ENCODE measurements at regions not wholly inside any gene's neighbourhood (a gene's known extent, or its start where the extent isn't known, plus 50 kb on each side); places are given as distances from the start of the nearest gene placed in this dataset.

- WGBS (ENCODE audit: insufficient coverage): no CpG with 5 or more reads among the region's 2 CpGs
- ChIA-PET POLR2A (no interaction called here), CTCF (no interaction called here)
Observed at GRCh38 chr11:106353031-106353430, 275.6 kb downstream of the AASDHPPT start.

GRCh38 chr11:106369224-106369623 lies 291.8 kb downstream of the AASDHPPT start:
- WGBS (ENCODE audit: insufficient coverage): no CpG with 5 or more reads among the region's 2 CpGs
- H3K9me3 ChIP-seq (ENCODE audit: control extremely low read depth in 1 of 5, control insufficient read depth in 4 of 5, insufficient read depth in 2 of 5, low read depth in 1 of 5, low read length in 4 of 5): no peaks in the 10 kb centered on the region
- H3K4me3 ChIP-seq (ENCODE audit: control insufficient read depth in 1 of 7, extremely low read depth in 1 of 7, insufficient read depth in 4 of 7, low read depth in 2 of 7, low read length in 6 of 7): no peak overlapping the region
- ChIA-PET CTCF (no interaction called here), POLR2A (no interaction called here)
- H3K27me3 ChIP-seq (replicated peaks in 2 of 5; ENCODE audit: control insufficient read depth in 4 of 5, insufficient read depth in 5 of 5, low read length in 4 of 5): no peaks in the 10 kb centered on the region
- DNase-seq: no peak
- H3K27ac ChIP-seq (ENCODE audit: insufficient read depth in 1 of 2, low read depth in 1 of 2, low read length in 2 of 2, poor library complexity in 1 of 2, severe bottlenecking in 2 of 2): no peak overlapping the region
- H3K36me3 ChIP-seq (ENCODE audit: control insufficient read depth in 4 of 4, insufficient read depth in 4 of 4, low read length in 3 of 4): no peaks in the 10 kb centered on the region
- no peaks in the 10 kb centered on the region for H3K4me1 ChIP-seq (ENCODE audit: control extremely low read depth in 1 of 4, control insufficient read depth in 4 of 4, insufficient read depth in 4 of 4, low read length in 3 of 4)

More at GRCh38 chr11:106353031-106353430, 275.6 kb downstream of the AASDHPPT start:
- H3K4me3 ChIP-seq (ENCODE audit: control insufficient read depth in 1 of 7, extremely low read depth in 1 of 7, insufficient read depth in 4 of 7, low read depth in 2 of 7, low read length in 6 of 7): no peak overlapping the region
- H3K9me3 ChIP-seq (ENCODE audit: control extremely low read depth in 1 of 5, control insufficient read depth in 4 of 5, insufficient read depth in 2 of 5, low read depth in 1 of 5, low read length in 4 of 5): no peaks in the 10 kb centered on the region
- no peaks in the 10 kb centered on the region for H3K27me3 ChIP-seq (replicated peaks in 2 of 5; ENCODE audit: control insufficient read depth in 4 of 5, insufficient read depth in 5 of 5, low read length in 4 of 5)
- H3K36me3 ChIP-seq (ENCODE audit: control insufficient read depth in 4 of 4, insufficient read depth in 4 of 4, low read length in 3 of 4): no peaks in the 10 kb centered on the region
- DNase-seq: no peak
- no peak overlapping the region for H3K27ac ChIP-seq (ENCODE audit: insufficient read depth in 1 of 2, low read depth in 1 of 2, low read length in 2 of 2, poor library complexity in 1 of 2, severe bottlenecking in 2 of 2)
- no peaks in the 10 kb centered on the region for H3K4me1 ChIP-seq (ENCODE audit: control extremely low read depth in 1 of 4, control insufficient read depth in 4 of 4, insufficient read depth in 4 of 4, low read length in 3 of 4)

GRCh38 chr11:106378513-106379179 lies 301.2 kb downstream of the AASDHPPT start:
- ChIA-PET POLR2A (no interaction called here), CTCF (no interaction called here)
- Histone ChIP-seq H3K9me3 (ENCODE audit: control extremely low read depth in 1 of 5, control insufficient read depth in 4 of 5, insufficient read depth in 2 of 5, low read depth in 1 of 5, low read length in 4 of 5) (no peaks in the 10 kb centered on the region), H3K4me3 (ENCODE audit: control insufficient read depth in 1 of 7, extremely low read depth in 1 of 7, insufficient read depth in 4 of 7, low read depth in 2 of 7, low read length in 6 of 7) (no peak overlapping the region), H3K36me3 (ENCODE audit: control insufficient read depth in 4 of 4, insufficient read depth in 4 of 4, low read length in 3 of 4) (no peaks in the 10 kb centered on the region), H3K4me1 (ENCODE audit: control extremely low read depth in 1 of 4, control insufficient read depth in 4 of 4, insufficient read depth in 4 of 4, low read length in 3 of 4) (no peaks in the 10 kb centered on the region), H3K27me3 (replicated peaks in 2 of 5; ENCODE audit: control insufficient read depth in 4 of 5, insufficient read depth in 5 of 5, low read length in 4 of 5) (no peaks in the 10 kb centered on the region), H3K27ac (ENCODE audit: insufficient read depth in 1 of 2, low read depth in 1 of 2, low read length in 2 of 2, poor library complexity in 1 of 2, severe bottlenecking in 2 of 2) (no peak overlapping the region)
- WGBS (ENCODE audit: insufficient coverage): 96% methylated on average over 3 of the region's 3 CpGs
- no peak for DNase-seq

- no peak overlapping the region for H3K4me3 ChIP-seq (ENCODE audit: control insufficient read depth in 1 of 7, extremely low read depth in 1 of 7, insufficient read depth in 4 of 7, low read depth in 2 of 7, low read length in 6 of 7)
- ChIA-PET POLR2A (no interaction called here), CTCF (no interaction called here)
- H3K27ac ChIP-seq (ENCODE audit: insufficient read depth in 1 of 2, low read depth in 1 of 2, low read length in 2 of 2, poor library complexity in 1 of 2, severe bottlenecking in 2 of 2): no peak overlapping the region
- no peaks in the 10 kb centered on the region for H3K4me1 ChIP-seq (ENCODE audit: control extremely low read depth in 1 of 4, control insufficient read depth in 4 of 4, insufficient read depth in 4 of 4, low read length in 3 of 4)
- H3K36me3 ChIP-seq (ENCODE audit: control insufficient read depth in 4 of 4, insufficient read depth in 4 of 4, low read length in 3 of 4): no peaks in the 10 kb centered on the region
- 70% methylated on average over 1 of the region's 2 CpGs for WGBS (ENCODE audit: insufficient coverage)
- no peak for DNase-seq
- no peaks in the 10 kb centered on the region for H3K27me3 ChIP-seq (replicated peaks in 2 of 5; ENCODE audit: control insufficient read depth in 4 of 5, insufficient read depth in 5 of 5, low read length in 4 of 5)
- no peaks in the 10 kb centered on the region for H3K9me3 ChIP-seq (ENCODE audit: control extremely low read depth in 1 of 5, control insufficient read depth in 4 of 5, insufficient read depth in 2 of 5, low read depth in 1 of 5, low read length in 4 of 5)
Observed at GRCh38 chr11:106379265-106379664, 301.8 kb downstream of the AASDHPPT start.

DNA sequence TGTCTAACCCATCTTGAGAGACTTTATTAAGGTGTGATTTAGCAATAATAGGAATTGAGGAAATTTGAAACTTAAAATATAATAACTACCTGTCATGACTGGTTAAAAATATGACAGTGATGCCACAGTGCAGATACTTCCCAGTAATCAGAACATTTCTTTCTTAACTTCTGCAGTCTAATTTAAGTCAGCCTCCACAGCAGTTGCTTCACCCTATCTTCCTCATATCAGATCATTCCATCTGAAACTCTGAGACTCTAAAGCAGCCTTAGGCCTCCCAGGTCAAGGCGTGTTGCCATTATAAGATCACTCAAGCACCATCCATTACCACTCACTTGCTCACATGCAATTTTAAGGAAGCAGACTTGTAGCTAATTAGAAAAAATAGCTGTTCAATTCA lies 302.2 kb downstream of the AASDHPPT start:
- ChIA-PET POLR2A (no interaction called here), CTCF (no interaction called here)
- WGBS (ENCODE audit: insufficient coverage): no CpG with 5 or more reads among the region's 1 CpG
- no peak overlapping the region for H3K4me3 ChIP-seq (ENCODE audit: control insufficient read depth in 1 of 7, extremely low read depth in 1 of 7, insufficient read depth in 4 of 7, low read depth in 2 of 7, low read length in 6 of 7)
- H3K36me3 ChIP-seq (ENCODE audit: control insufficient read depth in 4 of 4, insufficient read depth in 4 of 4, low read length in 3 of 4): no peaks in the 10 kb centered on the region
- DNase-seq: no peak
- no peak overlapping the region for H3K27ac ChIP-seq (ENCODE audit: insufficient read depth in 1 of 2, low read depth in 1 of 2, low read length in 2 of 2, poor library complexity in 1 of 2, severe bottlenecking in 2 of 2)
- no peaks in the 10 kb centered on the region for H3K4me1 ChIP-seq (ENCODE audit: control extremely low read depth in 1 of 4, control insufficient read depth in 4 of 4, insufficient read depth in 4 of 4, low read length in 3 of 4)
- H3K27me3 ChIP-seq (replicated peaks in 2 of 5; ENCODE audit: control insufficient read depth in 4 of 5, insufficient read depth in 5 of 5, low read length in 4 of 5): no peaks in the 10 kb centered on the region
- no peaks in the 10 kb centered on the region for H3K9me3 ChIP-seq (ENCODE audit: control extremely low read depth in 1 of 5, control insufficient read depth in 4 of 5, insufficient read depth in 2 of 5, low read depth in 1 of 5, low read length in 4 of 5)

DNA sequence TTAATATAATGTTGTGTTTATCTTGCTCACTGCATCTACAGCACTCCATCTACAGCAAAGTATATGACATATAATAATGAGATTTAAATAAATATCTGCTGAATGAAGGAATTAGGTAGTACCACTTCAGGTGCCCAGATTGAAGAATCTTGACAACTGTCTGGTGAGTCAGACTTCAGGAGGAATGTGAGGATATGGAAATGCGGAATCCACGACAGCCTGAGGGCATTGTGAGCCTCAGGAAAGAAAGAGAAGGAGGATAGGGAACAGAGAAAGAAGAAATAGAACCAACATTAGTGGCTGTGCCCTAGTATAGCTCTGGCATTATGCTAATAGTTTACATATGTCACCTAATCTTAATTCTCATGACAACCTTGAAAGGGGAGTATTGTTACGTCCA lies 304.4 kb downstream of the AASDHPPT start:
- Histone ChIP-seq H3K27ac (ENCODE audit: insufficient read depth in 1 of 2, low read depth in 1 of 2, low read length in 2 of 2, poor library complexity in 1 of 2, severe bottlenecking in 2 of 2) (no peak overlapping the region), H3K9me3 (ENCODE audit: control extremely low read depth in 1 of 5, control insufficient read depth in 4 of 5, insufficient read depth in 2 of 5, low read depth in 1 of 5, low read length in 4 of 5) (no peaks in the 10 kb centered on the region), H3K4me1 (ENCODE audit: control extremely low read depth in 1 of 4, control insufficient read depth in 4 of 4, insufficient read depth in 4 of 4, low read length in 3 of 4) (no peaks in the 10 kb centered on the region), H3K27me3 (replicated peaks in 2 of 5; ENCODE audit: control insufficient read depth in 4 of 5, insufficient read depth in 5 of 5, low read length in 4 of 5) (no peaks in the 10 kb centered on the region), H3K4me3 (ENCODE audit: control insufficient read depth in 1 of 7, extremely low read depth in 1 of 7, insufficient read depth in 4 of 7, low read depth in 2 of 7, low read length in 6 of 7) (no peak overlapping the region), H3K36me3 (ENCODE audit: control insufficient read depth in 4 of 4, insufficient read depth in 4 of 4, low read length in 3 of 4) (no peaks in the 10 kb centered on the region)
- no peak for DNase-seq
- 77% methylated on average over 2 of the region's 3 CpGs for WGBS (ENCODE audit: insufficient coverage)
- ChIA-PET CTCF (no interaction called here), POLR2A (no interaction called here)

DNA sequence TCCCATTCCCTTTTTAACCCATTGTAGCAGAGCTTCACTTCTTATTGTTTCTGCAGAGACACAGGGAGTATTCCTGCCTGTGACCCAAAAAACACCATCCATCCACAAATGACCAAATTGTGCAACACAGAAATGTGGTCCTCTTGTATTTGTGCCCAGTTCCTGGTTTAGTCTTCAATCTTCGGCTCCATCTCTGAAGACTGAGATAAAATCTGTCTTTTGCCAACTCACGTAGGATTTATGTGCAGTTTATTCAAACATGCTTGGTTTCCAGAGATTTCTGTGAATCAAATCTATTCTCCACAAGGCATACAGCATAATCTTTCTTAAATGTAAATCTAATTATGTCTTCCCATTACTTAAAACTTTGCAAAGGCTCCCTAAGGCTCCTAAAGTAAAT lies 307.0 kb downstream of the AASDHPPT start:
- H3K27ac ChIP-seq (ENCODE audit: insufficient read depth in 1 of 2, low read depth in 1 of 2, low read length in 2 of 2, poor library complexity in 1 of 2, severe bottlenecking in 2 of 2): no peak overlapping the region
- CTCF ChIA-PET: no interaction called here
- DNase-seq: no peak
- WGBS (ENCODE audit: insufficient coverage): 94% methylated on average over 2 of the region's 2 CpGs
- POLR2A ChIA-PET: no interaction called here
- H3K36me3 ChIP-seq (ENCODE audit: control insufficient read depth in 4 of 4, insufficient read depth in 4 of 4, low read length in 3 of 4): no peaks in the 10 kb centered on the region
- no peaks in the 10 kb centered on the region for H3K9me3 ChIP-seq (ENCODE audit: control extremely low read depth in 1 of 5, control insufficient read depth in 4 of 5, insufficient read depth in 2 of 5, low read depth in 1 of 5, low read length in 4 of 5)
- no peak overlapping the region for H3K4me3 ChIP-seq (ENCODE audit: control insufficient read depth in 1 of 7, extremely low read depth in 1 of 7, insufficient read depth in 4 of 7, low read depth in 2 of 7, low read length in 6 of 7)
- no peaks in the 10 kb centered on the region for H3K27me3 ChIP-seq (replicated peaks in 2 of 5; ENCODE audit: control insufficient read depth in 4 of 5, insufficient read depth in 5 of 5, low read length in 4 of 5)
- no peaks in the 10 kb centered on the region for H3K4me1 ChIP-seq (ENCODE audit: control extremely low read depth in 1 of 4, control insufficient read depth in 4 of 4, insufficient read depth in 4 of 4, low read length in 3 of 4)

Data from common myeloid progenitor, CD34-positive (primary cell).